ENCODE measurements at regions not wholly inside any gene's neighbourhood (a gene's known extent, or its start where the extent isn't known, plus 50 kb on each side); places are given as distances from the start of the nearest gene placed in this dataset.

DNA sequence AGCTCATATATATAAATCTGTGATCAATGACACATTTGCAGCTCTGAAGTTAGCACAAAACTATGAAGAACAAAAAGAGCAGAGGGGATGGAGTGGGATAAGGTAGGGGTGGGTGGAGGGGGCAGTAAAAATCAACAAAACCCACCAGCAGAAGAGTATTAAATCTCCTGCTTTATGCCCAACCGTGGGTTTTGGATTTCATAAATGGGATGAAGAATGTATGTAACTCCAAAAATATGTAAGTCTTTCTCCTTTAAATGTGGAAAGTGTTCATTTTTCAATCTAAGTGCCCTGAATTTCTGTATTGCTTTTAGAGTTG, 480.3 kb upstream of the MARCKS start:
- TF ChIP-seq POLR2AphosphoS5 (IDR thresholded peaks at IDR 0.05; ENCODE audit: low read depth, low read length) (no peak), TAF1 (IDR thresholded peaks at IDR 0.05; ENCODE audit: borderline replicate concordance, insufficient read depth, low read length) (no peak), SIN3A (IDR thresholded peaks at IDR 0.05; ENCODE audit: borderline replicate concordance, insufficient read depth, low read length) (no peak)
- TF ChIP-seq, protein P1, sequence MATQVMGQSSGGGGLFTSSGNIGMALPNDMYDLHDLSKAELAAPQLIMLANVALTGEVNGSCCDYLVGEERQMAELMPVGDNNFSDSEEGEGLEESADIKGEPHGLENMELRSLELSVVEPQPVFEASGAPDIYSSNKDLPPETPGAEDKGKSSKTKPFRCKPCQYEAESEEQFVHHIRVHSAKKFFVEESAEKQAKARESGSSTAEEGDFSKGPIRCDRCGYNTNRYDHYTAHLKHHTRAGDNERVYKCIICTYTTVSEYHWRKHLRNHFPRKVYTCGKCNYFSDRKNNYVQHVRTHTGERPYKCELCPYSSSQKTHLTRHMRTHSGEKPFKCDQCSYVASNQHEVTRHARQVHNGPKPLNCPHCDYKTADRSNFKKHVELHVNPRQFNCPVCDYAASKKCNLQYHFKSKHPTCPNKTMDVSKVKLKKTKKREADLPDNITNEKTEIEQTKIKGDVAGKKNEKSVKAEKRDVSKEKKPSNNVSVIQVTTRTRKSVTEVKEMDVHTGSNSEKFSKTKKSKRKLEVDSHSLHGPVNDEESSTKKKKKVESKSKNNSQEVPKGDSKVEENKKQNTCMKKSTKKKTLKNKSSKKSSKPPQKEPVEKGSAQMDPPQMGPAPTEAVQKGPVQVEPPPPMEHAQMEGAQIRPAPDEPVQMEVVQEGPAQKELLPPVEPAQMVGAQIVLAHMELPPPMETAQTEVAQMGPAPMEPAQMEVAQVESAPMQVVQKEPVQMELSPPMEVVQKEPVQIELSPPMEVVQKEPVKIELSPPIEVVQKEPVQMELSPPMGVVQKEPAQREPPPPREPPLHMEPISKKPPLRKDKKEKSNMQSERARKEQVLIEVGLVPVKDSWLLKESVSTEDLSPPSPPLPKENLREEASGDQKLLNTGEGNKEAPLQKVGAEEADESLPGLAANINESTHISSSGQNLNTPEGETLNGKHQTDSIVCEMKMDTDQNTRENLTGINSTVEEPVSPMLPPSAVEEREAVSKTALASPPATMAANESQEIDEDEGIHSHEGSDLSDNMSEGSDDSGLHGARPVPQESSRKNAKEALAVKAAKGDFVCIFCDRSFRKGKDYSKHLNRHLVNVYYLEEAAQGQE (IDR thresholded peaks at IDR 0.05; ENCODE audit: insufficient read depth in 1 of 2, low read depth in 2 of 2, low read length in 2 of 2): no peak
